ENCODE measurements at regions not wholly inside any gene's neighbourhood (a gene's known extent, or its start where the extent isn't known, plus 50 kb on each side); places are given as distances from the start of the nearest gene placed in this dataset.

DNA sequence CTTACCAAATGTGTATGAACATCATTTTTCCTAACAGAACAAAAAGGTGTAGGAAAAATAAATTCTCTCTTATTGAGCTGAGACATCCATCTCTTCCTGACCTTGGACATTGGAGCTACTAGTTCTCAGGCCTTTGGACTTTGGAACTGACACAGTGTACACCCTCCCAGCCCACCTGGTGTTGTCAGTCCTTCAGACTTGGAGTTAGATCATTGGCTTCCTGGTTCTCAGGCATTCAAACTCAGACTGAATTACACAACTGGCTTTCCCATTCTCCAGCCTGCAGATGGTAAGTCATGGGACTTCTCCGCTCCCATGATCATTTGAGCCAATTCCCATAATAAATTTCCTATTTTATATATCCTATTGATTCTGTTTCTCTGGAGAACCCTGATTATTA is 84.8 kb upstream of the EDNRA start:
- Histone ChIP-seq H3K79me1 (ENCODE audit: insufficient read depth, low read depth, low read length, poor library complexity, severe bottlenecking) (no peaks in the 10 kb centered on the region), H2BK12ac (ENCODE audit: insufficient read length, low read depth, low read length) (no peak overlapping the region), H2BK20ac (ENCODE audit: low read depth, low read length, poor library complexity, severe bottlenecking) (no peak overlapping the region), H3K27me3 (ENCODE audit: insufficient read depth, low read length) (no peaks in the 10 kb centered on the region), H3K4me2 (ENCODE audit: insufficient read depth, insufficient read length, low read length) (no peak overlapping the region), H3K9ac (ENCODE audit: extremely low read depth, insufficient read length, low read length) (no peak overlapping the region), H3K27ac (ENCODE audit: insufficient read length, low read depth, low read length) (no peak overlapping the region), H2BK120ac (ENCODE audit: low read depth, low read length, poor library complexity, severe bottlenecking) (no peak overlapping the region), H3K4me1 (ENCODE audit: insufficient read depth, low read length) (no peaks in the 10 kb centered on the region), H3K4ac (ENCODE audit: low read depth, low read length) (no peak overlapping the region), H3K14ac (ENCODE audit: insufficient read depth, low read length) (no peak overlapping the region), H3K18ac (ENCODE audit: insufficient read length, low read depth, low read length) (no peak overlapping the region), H3K23ac (ENCODE audit: insufficient read length, low read depth, low read length) (no peak overlapping the region), H2AFZ (ENCODE audit: low read length) (no peak overlapping the region), H4K20me1 (ENCODE audit: control insufficient read depth, insufficient read depth, insufficient read length) (no peaks in the 10 kb centered on the region), H3T11ph (ENCODE audit: low read length) (no peak overlapping the region), H4K91ac (ENCODE audit: insufficient read length, low read depth, low read length) (no peak overlapping the region), H3K23me2 (ENCODE audit: insufficient read length, low read depth, low read length, poor library complexity, severe bottlenecking) (no peaks in the 10 kb centered on the region), H3K79me2 (ENCODE audit: insufficient read depth, low read length) (no peaks in the 10 kb centered on the region), H4K5ac (ENCODE audit: insufficient read length, low read depth, low read length) (no peak overlapping the region), H4K8ac (replicated peaks; ENCODE audit: insufficient read length, low read depth, low read length) (no peak overlapping the region), H2BK5ac (ENCODE audit: insufficient read length, low read length) (no peak overlapping the region), H3K9me3 (ENCODE audit: control insufficient read depth, low read depth, low read length) (no peaks in the 10 kb centered on the region), H2BK15ac (ENCODE audit: low read depth, low read length) (no peak overlapping the region), H2AK5ac (ENCODE audit: insufficient read length, low read length) (no peak overlapping the region), H3K56ac (ENCODE audit: insufficient read length, low read depth, low read length) (no peak overlapping the region)
- Mint-ChIP-seq H3K4me1 (no peaks in the 10 kb centered on the region), H3K9me3 (peaks cover 6 to 8% of the 10 kb centered on the region in 2 experiments; a peak in 1 of 5 replicates), H3K27me3 (ENCODE audit: low read depth) (no peaks in the 10 kb centered on the region), H3K27ac (no peak overlapping the region; a peak in 1 of 7 replicates), H3K4me3 (no peak overlapping the region), H3K36me3 (ENCODE audit: insufficient read depth in 1 of 3, low read depth in 3 of 3) (no peaks in the 10 kb centered on the region)
- WGBS (ENCODE audit: extremely low coverage, insufficient read length, low lambda C conversion rate) = no CpG with 5 or more reads among the region's 1 CpG
- TF ChIP-seq, protein P1, sequence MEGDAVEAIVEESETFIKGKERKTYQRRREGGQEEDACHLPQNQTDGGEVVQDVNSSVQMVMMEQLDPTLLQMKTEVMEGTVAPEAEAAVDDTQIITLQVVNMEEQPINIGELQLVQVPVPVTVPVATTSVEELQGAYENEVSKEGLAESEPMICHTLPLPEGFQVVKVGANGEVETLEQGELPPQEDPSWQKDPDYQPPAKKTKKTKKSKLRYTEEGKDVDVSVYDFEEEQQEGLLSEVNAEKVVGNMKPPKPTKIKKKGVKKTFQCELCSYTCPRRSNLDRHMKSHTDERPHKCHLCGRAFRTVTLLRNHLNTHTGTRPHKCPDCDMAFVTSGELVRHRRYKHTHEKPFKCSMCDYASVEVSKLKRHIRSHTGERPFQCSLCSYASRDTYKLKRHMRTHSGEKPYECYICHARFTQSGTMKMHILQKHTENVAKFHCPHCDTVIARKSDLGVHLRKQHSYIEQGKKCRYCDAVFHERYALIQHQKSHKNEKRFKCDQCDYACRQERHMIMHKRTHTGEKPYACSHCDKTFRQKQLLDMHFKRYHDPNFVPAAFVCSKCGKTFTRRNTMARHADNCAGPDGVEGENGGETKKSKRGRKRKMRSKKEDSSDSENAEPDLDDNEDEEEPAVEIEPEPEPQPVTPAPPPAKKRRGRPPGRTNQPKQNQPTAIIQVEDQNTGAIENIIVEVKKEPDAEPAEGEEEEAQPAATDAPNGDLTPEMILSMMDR (conservative IDR thresholded peaks at IDR 0.05) = no peak
- no peak for DNase-seq

Measured in H9 (cell line).